OCI-LY3 (cell line): ENCODE measurements at regions not wholly inside any gene's neighbourhood (a gene's known extent, or its start where the extent isn't known, plus 50 kb on each side); places are given as distances from the start of the nearest gene placed in this dataset.

Experiments used
- EZH2phosphoT487 ChIP-seq: fragments of 200-600 bp; shearing (Covaris generic); IDR thresholded peaks from 2 replicates; pipeline ENCODE4 v1.6.1; 2018; ENCODE audit warnings: antibody characterized with exemption, mixed run types, low read depth
- TF ChIP-seq, protein P1 (sequence below): fragments of 200-600, 300-600 bp; sonication (generic); IDR thresholded peaks from 2 replicates; pipeline ENCODE4 v1.5.1; 2014; ENCODE audit warnings: antibody characterized with exemption, low read length, low read depth

DNA sequence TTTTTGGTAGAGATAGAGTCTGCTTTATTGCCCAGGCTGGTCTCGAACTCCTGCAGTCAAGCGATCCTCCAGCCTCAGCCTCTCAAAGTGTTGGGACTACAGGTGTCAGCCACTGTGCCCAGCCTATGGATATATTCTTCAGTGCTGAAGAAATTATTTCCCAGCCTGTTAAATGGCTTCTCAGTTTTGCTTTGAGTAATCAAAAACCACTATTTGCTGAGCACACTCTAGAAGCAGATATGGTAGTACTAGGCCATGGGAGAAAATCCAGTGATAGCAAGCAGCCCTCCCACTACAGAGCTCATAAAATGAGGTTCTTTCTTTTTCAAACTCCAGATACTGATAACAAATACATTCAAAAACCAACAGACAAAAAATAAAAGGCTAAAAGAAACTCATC, 80.6 kb upstream of the CLDN10 start:
- TF ChIP-seq, protein P1, sequence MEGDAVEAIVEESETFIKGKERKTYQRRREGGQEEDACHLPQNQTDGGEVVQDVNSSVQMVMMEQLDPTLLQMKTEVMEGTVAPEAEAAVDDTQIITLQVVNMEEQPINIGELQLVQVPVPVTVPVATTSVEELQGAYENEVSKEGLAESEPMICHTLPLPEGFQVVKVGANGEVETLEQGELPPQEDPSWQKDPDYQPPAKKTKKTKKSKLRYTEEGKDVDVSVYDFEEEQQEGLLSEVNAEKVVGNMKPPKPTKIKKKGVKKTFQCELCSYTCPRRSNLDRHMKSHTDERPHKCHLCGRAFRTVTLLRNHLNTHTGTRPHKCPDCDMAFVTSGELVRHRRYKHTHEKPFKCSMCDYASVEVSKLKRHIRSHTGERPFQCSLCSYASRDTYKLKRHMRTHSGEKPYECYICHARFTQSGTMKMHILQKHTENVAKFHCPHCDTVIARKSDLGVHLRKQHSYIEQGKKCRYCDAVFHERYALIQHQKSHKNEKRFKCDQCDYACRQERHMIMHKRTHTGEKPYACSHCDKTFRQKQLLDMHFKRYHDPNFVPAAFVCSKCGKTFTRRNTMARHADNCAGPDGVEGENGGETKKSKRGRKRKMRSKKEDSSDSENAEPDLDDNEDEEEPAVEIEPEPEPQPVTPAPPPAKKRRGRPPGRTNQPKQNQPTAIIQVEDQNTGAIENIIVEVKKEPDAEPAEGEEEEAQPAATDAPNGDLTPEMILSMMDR: no peak
- no peak for TF ChIP-seq EZH2phosphoT487
